ENCODE measurements at regions not wholly inside any gene's neighbourhood (a gene's known extent, or its start where the extent isn't known, plus 50 kb on each side); places are given as distances from the start of the nearest gene placed in this dataset.

DNA sequence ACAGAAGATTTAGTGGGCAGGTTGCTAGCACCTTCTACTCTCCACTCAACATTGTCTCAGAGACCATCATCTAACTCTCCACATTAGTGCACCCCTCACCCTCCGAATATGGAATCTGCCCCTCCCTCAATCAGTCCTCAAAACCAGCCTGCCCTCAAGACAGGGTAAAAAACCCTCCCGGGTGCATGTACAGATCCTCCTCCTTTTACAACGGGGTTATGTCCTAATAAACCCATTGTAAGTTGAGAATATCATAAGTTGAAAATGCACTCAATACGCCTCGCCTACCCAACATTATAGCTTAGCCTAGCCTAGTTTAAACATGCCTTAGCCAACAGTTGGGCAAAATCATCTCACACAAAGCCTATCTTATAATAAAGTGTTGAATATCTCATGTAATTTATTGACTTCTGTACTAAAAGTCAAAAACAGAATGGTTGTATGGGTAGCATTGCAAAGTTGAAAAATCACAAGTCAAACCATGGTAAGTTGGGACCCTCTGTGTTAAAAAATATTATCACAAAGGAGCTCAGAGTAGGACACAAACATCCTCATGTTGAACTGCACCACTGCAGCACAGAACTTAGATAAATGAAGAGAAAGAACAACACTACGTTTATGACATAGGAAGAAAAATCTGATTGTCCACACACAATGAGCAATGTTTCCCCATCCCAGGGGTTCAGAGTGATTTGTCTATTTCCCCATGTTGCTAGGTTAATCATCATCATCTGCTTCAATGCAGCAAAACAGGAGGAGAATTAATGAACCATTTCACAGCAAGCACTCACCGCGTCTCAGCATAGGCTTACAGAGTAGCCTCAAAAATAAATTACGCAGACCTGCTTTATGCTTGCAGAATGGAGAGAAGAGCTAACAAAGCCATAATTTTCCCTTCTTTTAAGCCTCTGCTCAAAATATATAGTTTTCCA lies 184.1 kb upstream of the ARL4C start:
- TF ChIP-seq POLR2A (IDR thresholded peaks at IDR 0.05): no peak
- TF ChIP-seq POLR2AphosphoS5 (IDR thresholded peaks at IDR 0.05): no peak
